ENCODE measurements at regions not wholly inside any gene's neighbourhood (a gene's known extent, or its start where the extent isn't known, plus 50 kb on each side); places are given as distances from the start of the nearest gene placed in this dataset.

- intact Hi-C loops (cut with micrococcal nuclease): no loop called here
- POLR2A ChIA-PET: no interaction called here
Measured at GRCh38 chr2:193270816-193271215, 1076.1 kb upstream of the TMEFF2 start.

More at GRCh38 chr2:193270816-193271215, 1076.1 kb upstream of the TMEFF2 start:
- no peak overlapping the region for H3K9ac ChIP-seq (replicated peaks; ENCODE audit: extremely low read depth, insufficient read depth, low read length)
- H3K4me1 ChIP-seq (ENCODE audit: control insufficient read depth, extremely low read depth, insufficient read depth, low read length): no peaks in the 10 kb centered on the region
- CTCF ChIA-PET: no interaction called here
- H3K4me3 ChIP-seq (replicated peaks in 1 of 3; ENCODE audit: insufficient read depth in 1 of 3, low read depth in 1 of 3, low read length in 3 of 3): no peak overlapping the region
- DNase-seq (ENCODE audit: low read depth, low spot score): no peak
- no peak overlapping the region for H2AFZ ChIP-seq (ENCODE audit: low read depth, low read length)
- dilution Hi-C loops (cut with MboI; ENCODE audit: extremely low pct_ligation_motif_present, low sequenced_read_pairs): no loop called here
- BruUV-seq (replicated peaks): no TSS peak
- no peaks in the 10 kb centered on the region for H3K9me1 ChIP-seq (replicated peaks; ENCODE audit: control insufficient read depth, extremely low read depth, insufficient read depth, low read length)
- H3K27ac ChIP-seq (ENCODE audit: insufficient read depth, low read depth, low read length): no peak overlapping the region
- no peak overlapping the region for H3K4me2 ChIP-seq (ENCODE audit: insufficient read depth, low read length)
- H3K9me3 ChIP-seq (replicated peaks; ENCODE audit: control insufficient read depth, insufficient read depth, low read length): no peaks in the 10 kb centered on the region
- FAIRE-seq: no peak
- H3K79me2 ChIP-seq (ENCODE audit: control insufficient read depth, insufficient read depth, low read length): no peaks in the 10 kb centered on the region
- no peaks in the 10 kb centered on the region for H3K36me3 ChIP-seq (ENCODE audit: control insufficient read depth in 2 of 2, extremely low read depth in 1 of 2, insufficient read depth in 2 of 2, low read length in 2 of 2)
- H4K20me1 ChIP-seq (replicated peaks; ENCODE audit: control insufficient read depth, extremely low read depth, insufficient read depth, low read length): no peaks in the 10 kb centered on the region
- H3K27me3 ChIP-seq (ENCODE audit: control insufficient read depth in 2 of 2, insufficient read depth in 2 of 2, low read length in 2 of 2): no peaks in the 10 kb centered on the region
- no peak for TF ChIP-seq FOS (IDR thresholded peaks at IDR 0.05; ENCODE audit: borderline replicate concordance, insufficient read depth, low read length)
- TF ChIP-seq JUN (IDR thresholded peaks at IDR 0.05; ENCODE audit: borderline replicate concordance, insufficient read depth, insufficient read length, low read depth): no peak
- no peak for TF ChIP-seq MAX (IDR thresholded peaks at IDR 0.05; ENCODE audit: insufficient read depth, insufficient read length)
- TF ChIP-seq POLR2AphosphoS5 (IDR thresholded peaks at IDR 0.05; ENCODE audit: insufficient read depth, low read depth, low read length): no peak
- TF ChIP-seq MYC (IDR thresholded peaks at IDR 0.05; ENCODE audit: low read depth, low read length): no peak
- no peak for TF ChIP-seq EZH2 (IDR thresholded peaks at IDR 0.05; ENCODE audit: borderline replicate concordance, low read depth, low read length, severe bottlenecking)
- TF ChIP-seq POLR2A (IDR thresholded peaks at IDR 0.05; ENCODE audit: low read depth, low read length): no peak
- no peak for TF ChIP-seq CTCF (IDR thresholded peaks at IDR 0.05; ENCODE audit: extremely low read depth in 1 of 2, insufficient read depth in 1 of 2, low read depth in 1 of 2, low read length in 2 of 2)
- no peak for TF ChIP-seq GATA2 (IDR thresholded peaks at IDR 0.05; ENCODE audit: insufficient read depth, insufficient read length, low read depth, low read length)

Measured in endothelial cell of umbilical vein (primary cell).